CD4-positive, CD25-positive, alpha-beta regulatory T cell (primary cell): ENCODE measurements at regions not wholly inside any gene's neighbourhood (a gene's known extent, or its start where the extent isn't known, plus 50 kb on each side); places are given as distances from the start of the nearest gene placed in this dataset.
"Not testable (repeated sequence)": the region's sequence is repeated elsewhere in the genome, so short reads cannot be mapped to it uniquely, and the experiment has no call there.

ENCODE experiments used
- ATAC-seq, 2 donors: fragments of 150-1000 bp; cut with Tn5 transposase; one replicate each; pipeline ENCODE4 v1.10.0; 2021; ENCODE audit warnings: low read depth in 2 of 2, moderate number of reproducible peaks in 2 of 2, moderate library complexity in 1 of 2
- DNase-seq, 3 donors: peaks; one replicate each; pipeline versions ENCODE4 v3.0.0 to v3.0.0-alpha.2; 2012 to 2022; ENCODE audit warnings: mixed read lengths in 1 of 3
- H3K27ac ChIP-seq: one replicate; pipeline ENCODE4 v1.7.0; 2013; ENCODE audit warnings: mild to moderate bottlenecking, low read length; ENCODE audit not compliant: insufficient read depth, poor library complexity, severe bottlenecking
- H3K27me3 ChIP-seq: one replicate; pipeline ENCODE4 v1.7.0; 2013; ENCODE audit warnings: low read length; ENCODE audit not compliant: control insufficient read depth, insufficient read depth
- H3K36me3 ChIP-seq: one replicate; pipeline ENCODE4 v1.7.0; 2013; ENCODE audit warnings: mild to moderate bottlenecking, low read length, moderate library complexity; ENCODE audit not compliant: control insufficient read depth, insufficient read depth
- H3K4me1 ChIP-seq: 2 replicates; pipeline ENCODE4 v1.7.0; 2013; ENCODE audit warnings: mild to moderate bottlenecking, low read length; ENCODE audit not compliant: insufficient read depth, control insufficient read depth, poor library complexity, severe bottlenecking
- H3K4me3 ChIP-seq: one replicate; pipeline ENCODE4 v1.7.0; 2013; ENCODE audit warnings: low read depth, mild to moderate bottlenecking, low read length, moderate library complexity
- H3K9me3 ChIP-seq, 2 experiments: 1 replicate in 1 of 2; 2 replicates in 1 of 2; pipeline ENCODE4 v1.7.0; 2013; ENCODE audit warnings: low read length in 2 of 2, mild to moderate bottlenecking in 1 of 2, moderate library complexity in 1 of 2; ENCODE audit not compliant: control insufficient read depth in 2 of 2
- H3K27ac Mint-ChIP-seq, 3 donors: one replicate each; pipeline ENCODE4 v1.8.0; 2020 to 2022; ENCODE audit warnings: mild to moderate bottlenecking in 3 of 3, mixed read lengths in 3 of 3, moderate library complexity in 2 of 3
- H3K27me3 Mint-ChIP-seq: one replicate; pipeline ENCODE4 v1.8.0; 2022; ENCODE audit warnings: mild to moderate bottlenecking, mixed read lengths
- H3K36me3 Mint-ChIP-seq: one replicate; pipeline ENCODE4 v1.8.0; 2020; ENCODE audit warnings: mixed read lengths
- H3K4me1 Mint-ChIP-seq, 4 donors: one replicate each; pipeline ENCODE4 v1.8.0; 2020 to 2022; ENCODE audit warnings: mixed read lengths in 4 of 4, mild to moderate bottlenecking in 1 of 4
- H3K4me3 Mint-ChIP-seq, 4 donors: one replicate each; pipeline ENCODE4 v1.8.0; 2020 to 2022; ENCODE audit warnings: mild to moderate bottlenecking in 4 of 4, mixed read lengths in 4 of 4, moderate library complexity in 3 of 4
- H3K9me3 Mint-ChIP-seq, 7 donors: one replicate each; pipeline ENCODE4 v1.8.0; 2020 to 2022; ENCODE audit warnings: mixed read lengths in 7 of 7, mild to moderate bottlenecking in 3 of 7, moderate library complexity in 2 of 7

DNA sequence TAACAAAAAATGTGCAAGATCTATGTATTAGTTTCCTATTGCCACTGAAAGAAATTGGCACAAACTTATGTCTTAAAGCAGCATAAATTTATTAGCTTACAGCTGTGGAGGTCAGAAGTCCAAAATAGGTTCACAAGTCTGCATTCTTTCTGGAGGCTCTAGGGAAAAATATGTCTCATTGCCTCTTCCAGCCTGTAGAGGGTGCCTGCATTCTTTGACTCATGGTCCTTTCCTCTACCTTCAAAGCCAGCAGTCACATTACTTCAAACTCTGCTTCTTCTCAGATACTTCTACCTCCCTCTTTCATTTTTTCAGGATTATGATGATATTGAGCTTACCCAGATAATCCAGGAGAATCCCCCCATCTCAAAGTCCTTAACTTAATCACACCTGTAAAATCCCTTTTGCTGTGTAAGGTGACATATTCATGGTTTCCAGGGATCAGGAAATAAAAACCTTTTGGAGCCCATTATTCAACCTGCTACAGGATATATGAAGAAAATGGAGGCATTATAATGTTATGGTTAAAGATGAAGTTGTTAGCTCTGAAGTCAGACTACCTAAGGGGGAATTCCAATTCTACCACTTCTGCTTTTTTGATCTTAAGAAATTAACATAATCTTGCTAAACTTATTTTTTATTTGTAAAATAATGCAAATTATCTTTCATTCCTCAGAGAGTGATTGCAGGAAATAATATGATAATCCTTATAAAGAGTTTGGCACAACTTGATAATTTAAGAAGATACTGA is 686.2 kb downstream of the PRIM2 start:
- peak overlapping the region in 1 of 3 donors; percentile 58 for H3K27ac Mint-ChIP-seq
- H3K4me1 Mint-ChIP-seq, H3K27me3 ChIP-seq, H3K4me3 Mint-ChIP-seq, H3K36me3 Mint-ChIP-seq, ATAC-seq, H3K27me3 Mint-ChIP-seq, H3K4me3 ChIP-seq, H3K9me3 ChIP-seq, DNase-seq, H3K36me3 ChIP-seq, H3K27ac ChIP-seq, H3K4me1 ChIP-seq: not testable (repeated sequence)
- H3K9me3 Mint-ChIP-seq: peaks cover 0 to 10% (median 5%) of the 10 kb centered on the region in 7 donors

DNA sequence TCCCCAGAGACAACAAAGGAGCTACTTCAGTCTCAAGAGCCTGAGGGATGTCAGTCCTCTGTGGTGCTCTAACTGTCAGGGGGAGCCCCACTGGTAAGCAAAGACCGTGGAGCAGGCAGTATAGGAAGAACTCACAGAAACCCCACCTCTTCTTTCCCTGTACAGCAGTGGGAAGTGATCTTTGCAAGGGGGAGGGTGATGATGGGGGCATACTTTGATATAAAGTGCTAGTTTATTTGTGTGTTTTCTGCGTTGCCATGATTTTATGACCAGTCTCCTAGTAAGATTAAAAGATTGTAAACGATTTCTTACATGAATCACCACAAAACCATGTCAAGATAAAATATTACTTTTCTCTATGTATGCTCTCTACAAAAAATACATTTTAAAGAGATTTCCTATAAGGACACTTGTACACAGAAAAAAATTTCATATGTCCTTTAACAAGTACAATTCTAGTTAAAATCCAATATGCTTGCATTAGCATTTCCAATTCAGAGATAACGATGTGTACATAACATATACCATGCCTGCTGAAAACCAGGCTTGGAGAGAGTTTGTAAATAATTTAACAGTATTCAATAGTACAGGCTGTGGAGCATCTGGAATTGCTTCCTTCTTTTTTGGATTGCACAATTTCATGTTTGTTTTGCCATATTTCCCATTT is 690.0 kb downstream of the PRIM2 start:
- H3K36me3 ChIP-seq, H3K27ac ChIP-seq, H3K4me1 Mint-ChIP-seq, H3K4me3 Mint-ChIP-seq, H3K4me1 ChIP-seq, H3K27me3 ChIP-seq, DNase-seq, H3K36me3 Mint-ChIP-seq, H3K27me3 Mint-ChIP-seq, H3K9me3 Mint-ChIP-seq, H3K9me3 ChIP-seq, H3K4me3 ChIP-seq, H3K27ac Mint-ChIP-seq, ATAC-seq: not testable (repeated sequence)

DNA sequence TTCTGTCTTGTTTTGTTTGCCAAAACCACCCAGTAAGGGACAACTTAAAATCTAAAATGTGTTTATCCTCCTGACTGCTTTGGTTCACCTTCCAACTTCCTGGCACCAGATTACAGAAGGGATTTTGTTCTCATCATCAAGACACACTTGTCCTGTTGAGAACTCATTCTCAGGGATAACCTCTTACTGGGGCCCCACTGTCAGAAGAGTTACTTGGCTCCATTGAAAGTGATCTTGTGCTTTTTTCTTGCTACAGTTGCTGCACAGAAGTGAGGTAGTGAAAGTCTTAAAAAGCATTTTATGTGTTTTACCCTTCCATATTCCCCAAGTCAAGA is 690.5 kb downstream of the PRIM2 start:
- not testable (repeated sequence) for H3K27ac Mint-ChIP-seq, H3K9me3 ChIP-seq, H3K4me1 ChIP-seq, H3K27me3 Mint-ChIP-seq, H3K4me3 ChIP-seq, H3K9me3 Mint-ChIP-seq, DNase-seq, H3K36me3 Mint-ChIP-seq, H3K4me3 Mint-ChIP-seq, H3K27me3 ChIP-seq, H3K36me3 ChIP-seq, ATAC-seq, H3K4me1 Mint-ChIP-seq, H3K27ac ChIP-seq

DNA sequence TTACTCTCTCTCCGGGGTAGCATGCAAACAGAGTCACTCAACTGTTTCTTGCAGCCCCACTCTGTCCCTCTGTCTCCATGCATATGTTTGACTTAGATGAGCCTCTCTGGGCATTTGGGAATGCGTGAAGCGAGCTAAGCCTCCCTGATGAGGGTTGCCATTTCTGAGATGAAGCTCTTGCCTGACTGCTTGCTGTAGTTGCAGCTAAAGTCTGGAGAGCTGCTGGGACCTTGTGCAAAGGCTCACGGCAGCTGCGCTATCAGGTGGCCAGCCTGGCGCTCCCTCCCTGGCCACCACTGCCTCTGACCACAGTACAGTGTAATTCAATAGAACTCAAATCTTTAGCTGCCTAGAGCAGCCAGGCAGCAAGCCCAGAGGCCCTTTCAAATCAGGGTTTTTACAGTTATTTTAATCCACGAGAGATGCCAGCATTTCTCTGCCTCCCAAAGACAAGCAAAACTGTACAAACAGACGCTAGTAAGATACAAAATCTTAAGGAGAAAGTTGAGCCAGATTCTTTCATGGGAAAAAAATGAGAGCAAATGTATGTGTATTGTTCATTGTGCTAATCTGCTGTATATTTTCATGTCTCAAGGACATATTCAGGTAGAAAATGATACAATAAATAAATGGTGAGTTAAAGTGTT is 694.6 kb downstream of the PRIM2 start:
- H3K9me3 Mint-ChIP-seq, H3K27me3 Mint-ChIP-seq: not testable (repeated sequence)

DNA sequence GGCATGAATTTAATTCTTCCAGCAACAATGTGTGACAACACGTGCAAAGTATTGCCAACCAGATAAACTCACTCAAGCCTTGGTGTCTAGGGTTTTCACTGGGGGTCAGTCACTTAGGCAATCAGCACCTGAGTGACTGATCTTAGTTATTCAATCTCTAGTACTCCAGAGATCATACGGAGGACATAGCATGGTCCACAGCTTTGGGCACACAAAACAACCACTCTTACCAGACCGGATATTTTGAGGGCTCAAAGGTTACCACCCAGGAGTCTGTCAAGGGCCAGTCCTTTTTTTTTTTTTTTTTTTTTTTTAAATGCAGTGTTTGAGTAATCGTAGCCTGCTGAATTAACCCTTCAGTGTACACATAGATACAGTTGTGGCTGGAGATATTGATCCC is 699.2 kb downstream of the PRIM2 start:
- not testable (repeated sequence) for H3K4me1 ChIP-seq, H3K9me3 ChIP-seq, H3K4me3 ChIP-seq, H3K27ac Mint-ChIP-seq, H3K27ac ChIP-seq, H3K36me3 ChIP-seq, H3K27me3 ChIP-seq, H3K27me3 Mint-ChIP-seq, H3K4me1 Mint-ChIP-seq, ATAC-seq, H3K4me3 Mint-ChIP-seq, H3K9me3 Mint-ChIP-seq, DNase-seq, H3K36me3 Mint-ChIP-seq

More for the DNA sequence above, 694.6 kb downstream of the PRIM2 start:
- not testable (repeated sequence) for DNase-seq, H3K9me3 ChIP-seq, H3K4me3 Mint-ChIP-seq, H3K27ac Mint-ChIP-seq, H3K4me3 ChIP-seq, H3K36me3 ChIP-seq, H3K4me1 ChIP-seq, H3K4me1 Mint-ChIP-seq, H3K27me3 ChIP-seq, H3K36me3 Mint-ChIP-seq, H3K27ac ChIP-seq, ATAC-seq

DNA sequence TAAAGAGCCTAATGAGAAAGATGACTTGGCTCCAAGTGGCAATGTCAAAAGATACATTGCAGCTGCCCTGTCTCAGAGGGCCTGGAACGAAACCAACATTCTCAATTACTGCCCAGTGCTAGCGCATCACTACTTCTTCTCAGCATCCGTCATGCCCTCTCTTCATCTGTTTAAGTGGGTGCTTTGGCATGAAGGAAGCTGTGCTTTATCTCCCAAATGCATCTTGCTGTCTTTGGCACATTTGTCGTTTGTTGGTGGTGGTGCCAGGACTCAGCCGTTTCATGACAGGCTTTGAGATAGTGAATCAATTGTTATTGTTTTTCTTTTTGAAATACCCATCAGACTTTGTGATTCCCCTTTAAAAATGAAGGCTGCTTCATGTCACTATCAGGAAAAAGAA is 710.8 kb downstream of the PRIM2 start:
- not testable (repeated sequence) for H3K4me1 ChIP-seq, H3K4me3 Mint-ChIP-seq, H3K27ac ChIP-seq, ATAC-seq, H3K4me3 ChIP-seq, DNase-seq, H3K27me3 Mint-ChIP-seq, H3K27ac Mint-ChIP-seq, H3K27me3 ChIP-seq, H3K36me3 Mint-ChIP-seq, H3K4me1 Mint-ChIP-seq, H3K9me3 ChIP-seq, H3K36me3 ChIP-seq, H3K9me3 Mint-ChIP-seq

DNA sequence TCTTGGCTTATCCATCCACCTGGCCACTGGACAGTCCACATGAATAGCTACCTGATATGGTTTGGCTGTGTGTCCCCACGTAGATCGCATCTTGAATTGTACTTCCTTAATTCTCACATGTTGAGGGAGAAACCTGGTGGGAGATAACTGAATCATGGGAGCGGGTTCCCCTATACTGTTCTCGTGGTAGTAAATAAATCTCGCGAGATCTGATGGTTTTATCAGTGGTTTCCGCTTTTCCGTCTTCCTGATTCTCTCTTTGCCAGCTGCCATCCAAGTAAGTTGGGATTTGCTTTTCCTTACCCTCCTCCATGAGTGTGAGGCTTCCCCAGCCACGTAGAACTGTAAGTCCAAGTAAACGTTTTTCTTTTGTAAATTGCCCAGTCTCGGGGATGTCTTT is 720.8 kb downstream of the PRIM2 start:
- not testable (repeated sequence) for H3K4me3 ChIP-seq, DNase-seq, H3K27me3 Mint-ChIP-seq, H3K27ac Mint-ChIP-seq, H3K9me3 ChIP-seq, H3K36me3 ChIP-seq, H3K36me3 Mint-ChIP-seq, H3K4me3 Mint-ChIP-seq, H3K27me3 ChIP-seq, H3K9me3 Mint-ChIP-seq, H3K27ac ChIP-seq, ATAC-seq, H3K4me1 Mint-ChIP-seq, H3K4me1 ChIP-seq

DNA sequence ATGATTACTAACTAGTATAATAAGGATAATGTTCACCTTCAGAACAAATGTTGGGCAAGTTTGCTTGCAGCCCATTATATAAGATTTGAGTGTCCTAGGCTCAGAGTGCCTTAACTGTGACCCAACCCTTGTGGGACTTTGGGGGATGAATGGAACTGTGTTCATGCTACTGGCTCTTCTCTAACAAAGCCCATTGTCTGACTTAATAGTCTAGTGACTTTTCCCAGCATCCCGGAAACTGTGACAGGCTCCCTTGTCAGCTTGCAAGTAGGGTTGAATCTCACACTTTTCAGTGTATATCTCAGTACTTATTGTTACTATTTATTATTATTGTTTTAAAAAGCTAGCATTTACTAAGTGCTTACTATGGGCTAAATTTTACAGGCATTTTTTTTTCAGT is 729.2 kb downstream of the PRIM2 start:
- ATAC-seq, H3K4me3 Mint-ChIP-seq, H3K4me1 Mint-ChIP-seq, H3K36me3 ChIP-seq, H3K9me3 ChIP-seq, H3K27ac Mint-ChIP-seq, H3K36me3 Mint-ChIP-seq, H3K4me1 ChIP-seq, H3K27me3 Mint-ChIP-seq, DNase-seq, H3K9me3 Mint-ChIP-seq, H3K27me3 ChIP-seq, H3K4me3 ChIP-seq, H3K27ac ChIP-seq: not testable (repeated sequence)
